ENCODE measurements at regions not wholly inside any gene's neighbourhood (a gene's known extent, or its start where the extent isn't known, plus 50 kb on each side); places are given as distances from the start of the nearest gene placed in this dataset.
"Not testable (repeated sequence)": the region's sequence is repeated elsewhere in the genome, so short reads cannot be mapped to it uniquely, and the experiment has no call there.

DNA sequence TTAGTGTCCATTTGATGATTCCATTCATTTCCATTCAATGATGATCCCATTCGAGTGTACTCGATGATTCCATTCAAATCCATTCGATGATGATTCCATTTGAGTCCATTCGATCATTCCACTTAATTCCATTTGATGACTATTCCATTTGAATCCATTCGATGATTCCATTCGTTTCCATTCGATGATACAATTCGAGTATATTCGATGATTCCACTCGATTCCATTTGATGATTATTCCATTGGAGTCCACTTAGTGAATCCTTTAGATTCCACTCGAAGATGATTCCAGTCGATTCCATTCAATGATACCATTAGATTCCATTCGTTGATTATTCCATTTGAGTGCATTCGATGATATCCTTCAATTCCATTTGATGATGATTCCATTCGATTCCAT, 277.0 kb downstream of the CCT8L2 start:
- H3K4me3 ChIP-seq (ENCODE audit: low read depth, low read length); CTCF ChIA-PET; POLR2A ChIA-PET; H3K36me3 ChIP-seq (ENCODE audit: control insufficient read depth in 2 of 2, insufficient read depth in 1 of 2, low read length in 2 of 2); H3K4me1 ChIP-seq (ENCODE audit: control insufficient read depth, insufficient read depth, low read length); H3K9me3 ChIP-seq (ENCODE audit: control insufficient read depth, insufficient read depth, low read depth, low read length); H3K27ac ChIP-seq (ENCODE audit: extremely low read depth, low read depth, low read length): not testable (repeated sequence)

All from HEK293 (cell line).